Pons (tissue), 1 donor: ENCODE measurements at regions not wholly inside any gene's neighbourhood (a gene's known extent, or its start where the extent isn't known, plus 50 kb on each side); places are given as distances from the start of the nearest gene placed in this dataset.
"Not testable (repeated sequence)": the region's sequence is repeated elsewhere in the genome, so short reads cannot be mapped to it uniquely, and the experiment has no call there.

Source experiments
- DNase-seq: peaks from one replicate; pipeline ENCODE4 v3.0.0-alpha.2; 2016; ENCODE audit warnings: low spot score

GRCh38 chr14:57150449-57150848 is 118.3 kb downstream of the EXOC5 start:
- DNase-seq, result no peak

GRCh38 chr14:57139173-57139572 is 129.5 kb downstream of the EXOC5 start:
- DNase-seq, result no peak

DNA sequence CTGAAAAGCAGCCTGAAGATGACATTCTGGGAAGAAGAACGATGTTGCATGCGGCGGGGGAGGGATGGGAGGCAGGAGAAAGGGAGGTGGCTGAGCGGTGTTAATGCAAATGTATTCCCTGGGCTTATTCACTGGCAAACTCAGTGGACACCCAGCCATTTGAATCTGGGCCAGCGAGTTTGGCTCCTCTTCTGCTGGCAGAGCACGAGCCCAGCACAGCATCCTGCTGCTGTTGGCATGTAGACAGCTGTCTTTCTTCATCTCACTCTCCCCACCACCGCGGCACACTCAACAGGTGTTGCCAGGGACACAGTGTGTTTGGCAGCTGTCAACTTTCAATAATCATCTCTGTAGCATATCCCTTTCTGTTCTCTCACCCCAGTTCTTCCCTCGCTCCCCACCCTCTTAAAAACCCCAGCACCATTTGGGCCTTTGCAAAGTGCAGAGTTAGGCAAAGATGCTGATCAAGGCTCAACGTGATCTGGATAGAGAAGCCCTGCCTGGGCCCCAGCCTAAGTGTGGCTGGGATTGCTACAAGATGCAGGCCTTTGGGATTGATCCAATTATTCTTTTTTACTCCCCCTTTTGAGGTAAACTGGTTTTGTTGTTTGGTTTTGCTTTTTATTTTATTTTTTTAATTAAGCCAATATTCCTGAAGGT is 131.9 kb downstream of the EXOC5 start:
- DNase-seq, result peak; percentile 17

DNA sequence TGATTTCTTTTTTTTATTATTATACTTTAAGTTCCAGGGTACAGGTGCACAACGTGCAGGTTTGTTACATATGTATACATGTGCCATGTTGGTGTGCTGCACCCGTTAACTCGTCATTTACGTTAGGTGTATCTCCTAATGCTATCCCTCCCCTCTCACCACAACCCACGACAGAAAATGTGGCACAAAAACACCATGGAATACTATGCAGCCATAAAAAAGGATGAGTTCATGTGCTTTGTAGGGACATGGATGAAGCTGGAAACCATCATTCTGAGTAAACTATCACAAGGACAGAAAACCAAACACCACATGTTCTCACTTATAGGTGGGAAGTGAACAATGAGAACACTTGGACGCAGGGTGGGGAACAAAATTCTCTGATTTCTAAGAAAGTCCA is 140.9 kb downstream of the EXOC5 start:
- not testable (repeated sequence) for DNase-seq

DNA sequence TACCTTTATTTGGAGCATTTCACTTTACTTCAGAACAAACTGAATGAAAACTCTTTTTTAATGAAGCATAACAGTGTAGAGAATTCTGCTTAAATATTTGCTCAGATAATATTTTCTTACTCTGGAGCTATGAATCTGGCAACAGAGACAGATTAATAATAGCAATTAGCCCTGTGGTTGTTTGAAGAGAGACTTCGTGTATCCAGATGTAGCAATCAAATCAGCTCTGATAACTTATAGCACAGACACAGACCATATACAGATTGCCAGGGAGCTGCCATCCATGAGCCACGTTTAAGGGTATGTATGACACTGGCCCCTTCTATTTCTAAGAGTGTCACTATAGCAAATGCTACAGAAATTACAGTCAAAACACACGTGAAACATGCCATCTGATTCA is 146.6 kb downstream of the EXOC5 start:
- no peak for DNase-seq

DNA sequence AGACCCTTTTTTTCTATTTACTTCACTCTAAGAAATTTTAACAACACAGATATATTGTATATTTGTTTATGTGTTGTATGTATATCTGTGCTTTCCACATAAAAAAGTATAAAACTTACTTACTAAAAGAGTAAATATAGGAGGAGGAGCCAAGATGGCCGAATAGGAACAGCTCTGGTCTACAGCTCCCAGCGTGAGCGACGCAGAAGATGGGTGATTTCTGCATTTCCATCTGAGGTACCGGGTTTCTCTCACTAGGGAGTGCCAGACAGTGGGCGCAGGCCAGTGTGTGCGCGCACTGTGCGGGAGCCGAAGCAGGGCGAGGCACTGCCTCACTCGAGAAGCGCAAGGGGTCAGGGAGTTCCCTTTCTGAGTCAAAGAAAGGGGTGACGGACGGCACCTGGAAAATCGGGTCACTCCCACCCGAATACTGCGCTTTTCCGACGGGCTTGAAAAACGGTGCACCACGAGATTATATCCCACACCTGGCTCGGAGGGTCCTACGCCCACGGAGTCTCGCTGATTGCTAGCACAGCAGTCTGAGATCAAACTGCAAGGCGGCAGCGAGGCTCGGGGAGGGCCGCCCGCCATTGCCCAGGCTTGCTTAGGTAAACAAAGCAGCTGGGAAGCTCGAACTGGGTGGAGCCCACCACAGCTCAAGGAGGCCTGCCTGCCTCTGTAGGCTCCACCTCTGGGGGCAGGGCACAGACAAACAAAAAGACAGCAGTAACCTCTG is 156.5 kb downstream of the EXOC5 start:
- DNase-seq, result not testable (repeated sequence)

GRCh38 chr14:57110411-57110810 is 158.3 kb downstream of the EXOC5 start:
- not testable (repeated sequence) for DNase-seq

DNA sequence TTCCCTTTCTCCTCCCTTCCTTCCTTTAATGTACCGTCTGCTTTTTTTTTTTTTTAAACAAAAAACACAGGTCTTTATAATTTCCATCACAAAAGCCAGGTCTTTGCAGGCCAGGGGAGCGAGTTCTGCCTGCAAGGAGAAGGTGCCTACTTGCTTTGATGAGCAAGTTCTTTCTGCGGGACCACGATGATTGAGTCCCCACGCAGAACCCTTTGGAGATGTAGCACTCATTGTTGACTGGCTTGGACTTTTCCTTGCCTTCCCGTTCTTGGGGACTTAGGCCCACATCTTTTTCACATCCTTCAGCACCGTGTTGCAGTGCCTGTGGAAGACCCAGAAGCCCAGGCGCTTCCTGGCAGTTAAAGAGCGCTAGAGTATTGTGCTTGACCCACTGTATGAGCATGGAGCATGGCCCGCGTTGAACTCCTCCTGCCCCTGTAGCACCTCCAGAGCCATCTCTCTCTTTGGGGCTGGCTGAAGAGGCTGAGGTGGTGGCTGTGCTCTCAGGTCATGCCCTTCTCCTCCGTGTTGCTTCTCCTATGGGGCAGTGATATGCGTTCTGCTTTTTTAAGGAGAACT is 177.6 kb downstream of the EXOC5 start:
- DNase-seq, result no peak

GRCh38 chr14:57089901-57090300 is 178.8 kb downstream of the EXOC5 start:
- DNase-seq, result no peak

- DNase-seq, result no peak
Measured at GRCh38 chr14:57087841-57088240, 180.9 kb downstream of the EXOC5 start.

GRCh38 chr14:57086271-57087162 is 182.2 kb downstream of the EXOC5 start:
- no peak for DNase-seq

DNA sequence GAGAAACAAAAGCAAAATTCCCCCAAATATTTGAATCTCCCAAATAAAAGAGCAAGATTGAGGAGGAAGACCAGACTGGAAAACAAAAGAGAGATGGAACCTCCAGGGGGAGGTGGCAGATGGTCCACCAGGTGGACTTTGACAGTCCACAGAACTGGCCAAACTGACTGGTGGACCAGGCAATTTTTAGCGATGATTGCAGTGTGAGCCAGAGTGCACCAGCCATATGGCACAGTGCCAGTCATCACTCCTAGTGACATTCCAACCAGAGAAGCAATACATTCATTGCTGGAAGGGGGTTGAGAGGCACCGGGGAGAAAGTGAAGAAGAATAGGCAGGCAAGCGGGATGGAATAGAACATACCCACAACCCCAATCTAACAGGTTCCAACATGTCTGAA is 182.9 kb downstream of the EXOC5 start:
- no peak for DNase-seq

DNA sequence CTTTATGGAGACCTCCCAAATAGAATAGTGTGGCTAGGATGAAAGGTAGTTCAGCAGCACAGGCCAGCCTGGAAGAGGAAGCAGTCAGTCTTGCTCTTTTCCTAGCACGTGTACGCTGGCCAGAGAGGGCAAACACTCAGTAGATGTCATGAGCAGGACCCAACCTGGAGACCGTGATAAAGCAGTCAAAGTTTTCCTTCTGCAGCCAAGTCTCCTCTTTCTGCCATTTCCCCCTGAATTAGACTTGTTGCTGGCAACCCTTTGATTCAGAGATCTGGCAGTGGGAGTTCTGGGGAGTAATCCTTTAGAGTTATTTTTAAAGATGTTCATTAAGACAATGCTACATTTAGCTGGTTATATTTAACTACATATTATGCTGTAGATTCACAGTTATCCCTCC is 183.7 kb downstream of the EXOC5 start:
- DNase-seq, result no peak

GRCh38 chr14:57080691-57081090 is 188.0 kb downstream of the EXOC5 start:
- no peak for DNase-seq

DNA sequence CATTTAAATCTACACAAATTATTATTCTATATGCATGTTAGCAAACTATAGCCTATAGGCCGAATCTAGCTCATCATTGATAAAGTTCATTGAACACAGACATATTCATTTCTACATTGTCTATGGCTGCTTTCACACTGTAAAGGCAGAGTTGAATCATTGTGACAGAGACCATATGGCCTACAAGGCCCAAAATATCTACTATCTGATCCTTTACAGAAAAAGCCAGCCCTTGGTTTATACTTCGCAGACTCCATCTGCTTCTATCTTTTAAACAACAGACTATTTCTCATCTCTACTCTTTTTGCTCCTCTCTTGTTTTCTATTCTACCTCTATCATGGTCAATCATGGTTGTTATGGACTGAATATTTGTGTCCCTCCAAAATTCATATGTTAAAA is 190.7 kb downstream of the EXOC5 start:
- no peak for DNase-seq

- no peak for DNase-seq
Measured at GRCh38 chr14:57073986-57074385, 194.7 kb downstream of the EXOC5 start.

- no peak for DNase-seq
Measured at GRCh38 chr14:57071639-57072038, 197.1 kb downstream of the EXOC5 start.

DNA sequence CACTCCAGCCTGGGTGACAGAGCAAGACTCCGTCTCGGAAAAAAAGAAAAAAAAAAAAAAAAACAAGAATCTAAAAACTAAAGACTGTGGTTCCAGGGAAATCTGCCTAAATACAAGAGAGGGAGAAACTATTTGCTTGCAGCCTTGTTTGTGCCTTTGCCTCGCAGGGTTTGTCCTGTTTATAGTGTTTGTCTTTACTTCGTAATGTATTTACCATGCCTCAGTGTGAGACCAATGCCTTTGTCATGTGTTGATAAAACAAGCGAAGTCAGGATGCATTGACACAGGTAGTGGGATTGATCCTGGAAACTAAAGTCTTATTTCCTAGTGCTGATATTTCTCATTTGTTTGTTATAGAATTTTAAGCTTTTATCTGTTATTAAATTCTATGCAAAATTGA is 199.0 kb downstream of the EXOC5 start:
- no peak for DNase-seq

DNA sequence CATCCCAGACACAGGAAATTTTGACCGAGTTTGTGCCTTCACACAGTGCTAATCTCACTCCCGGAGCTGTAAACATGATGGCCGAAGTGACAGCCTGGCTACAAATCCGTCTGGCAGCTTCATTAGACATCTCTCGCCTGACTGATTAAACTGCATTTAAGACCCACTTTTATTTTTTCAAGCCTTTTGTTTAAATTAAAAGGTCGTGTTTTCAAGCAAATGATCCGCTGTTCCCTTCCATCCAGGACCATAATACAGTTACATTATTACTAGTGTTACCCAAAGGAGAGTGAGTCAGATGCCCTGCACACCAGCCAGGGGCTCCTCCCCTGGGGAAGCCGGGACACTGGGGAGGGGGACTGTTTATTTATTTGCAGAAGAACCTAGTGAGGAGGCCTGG is 200.2 kb downstream of the EXOC5 start:
- no peak for DNase-seq

- peak; percentile 22 for DNase-seq
Measured at GRCh38 chr14:57066887-57067513, 201.7 kb downstream of the EXOC5 start.

- DNase-seq, result no peak
Measured at GRCh38 chr14:57066463-57066862, 202.2 kb downstream of the EXOC5 start.
